HEK293T (cell line): ENCODE measurements at regions not wholly inside any gene's neighbourhood (a gene's known extent, or its start where the extent isn't known, plus 50 kb on each side); places are given as distances from the start of the nearest gene placed in this dataset.

Experiments used
- ARNT ChIP-seq: fragments of 450-650 bp; IDR thresholded peaks from 2 replicates; pipeline ENCODE4 v1.6.1; 2017; ENCODE audit warnings: mild to moderate bottlenecking
- BHLHE40 ChIP-seq: fragments of 450-650 bp; IDR thresholded peaks from 2 replicates; pipeline ENCODE4 v1.6.1; 2016; ENCODE audit warnings: mild to moderate bottlenecking, moderate library complexity, borderline replicate concordance
- CTBP1 ChIP-seq: fragments of 450-650 bp; IDR thresholded peaks from 2 replicates; pipeline ENCODE4 v1.6.1; 2016; ENCODE audit warnings: borderline replicate concordance
- ELF4 ChIP-seq: fragments of 450-650 bp; IDR thresholded peaks from 2 replicates; pipeline ENCODE4 v1.6.1; 2017; ENCODE audit warnings: antibody characterized with exemption
- FOXK2 ChIP-seq: fragments of 450-650 bp; IDR thresholded peaks from 2 replicates; pipeline ENCODE4 v1.6.1; 2016; ENCODE audit warnings: mild to moderate bottlenecking
- FOXM1 ChIP-seq: fragments of 450-650 bp; IDR thresholded peaks from 2 replicates; pipeline ENCODE4 v1.6.1; 2017; ENCODE audit warnings: mild to moderate bottlenecking, borderline replicate concordance
- HDGF ChIP-seq: fragments of 450-650 bp; IDR thresholded peaks from 2 replicates; pipeline ENCODE4 v1.6.1; 2017; ENCODE audit warnings: antibody characterized with exemption, borderline replicate concordance
- LEF1 ChIP-seq: fragments of 450-650 bp; IDR thresholded peaks from 2 replicates; pipeline ENCODE4 v1.6.1; 2017; ENCODE audit warnings: mild to moderate bottlenecking, borderline replicate concordance
- NFRKB ChIP-seq: fragments of 450-650 bp; IDR thresholded peaks from 2 replicates; pipeline ENCODE4 v1.6.1; 2016; ENCODE audit warnings: mild to moderate bottlenecking, moderate library complexity
- PKNOX1 ChIP-seq: fragments of 450-650 bp; IDR thresholded peaks from 2 replicates; pipeline ENCODE4 v1.6.1; 2016
- SP1 ChIP-seq: fragments of 450-650 bp; IDR thresholded peaks from 2 replicates; pipeline ENCODE4 v1.6.1; 2017
- SUZ12 ChIP-seq: fragments of 450-650 bp; IDR thresholded peaks from 2 replicates; pipeline ENCODE4 v1.6.1; 2016; ENCODE audit warnings: mild to moderate bottlenecking
- ZNF384 ChIP-seq: fragments of 450-650 bp; IDR thresholded peaks from 2 replicates; pipeline ENCODE4 v1.6.1; 2016

- no peak for TF ChIP-seq CTBP1
- no peak for TF ChIP-seq ARNT
- TF ChIP-seq BHLHE40 = no peak
- no peak for TF ChIP-seq ELF4
- TF ChIP-seq SP1 = no peak
- TF ChIP-seq LEF1 = no peak
- no peak for TF ChIP-seq FOXK2
- no peak for TF ChIP-seq PKNOX1
- no peak for TF ChIP-seq SUZ12
- no peak for TF ChIP-seq ZNF384
- no peak for TF ChIP-seq FOXM1
- no peak for TF ChIP-seq HDGF
- TF ChIP-seq NFRKB = no peak
These were observed 389.6 kb upstream of the HS6ST1 start for GRCh38 chr2:128708106-128708816.
